SJCRH30 (cell line): ENCODE measurements at regions not wholly inside any gene's neighbourhood (a gene's known extent, or its start where the extent isn't known, plus 50 kb on each side); places are given as distances from the start of the nearest gene placed in this dataset.

Experiments
- DNase-seq, 2 experiments: peaks; one replicate each; pipeline ENCODE4 v3.0.0-alpha.2; 2015 to 2020
- H3K27ac ChIP-seq: fragments of 250-450 bp; sonication (Bioruptor Pico); 2 replicates; pipeline ENCODE4 v1.5.1; 2020; ENCODE audit warnings: mild to moderate bottlenecking, moderate library complexity
- H3K27me3 ChIP-seq: fragments of 250-450 bp; sonication (Bioruptor Pico); 2 replicates; pipeline ENCODE4 v1.5.1; 2020; ENCODE audit warnings: mild to moderate bottlenecking, moderate library complexity
- H3K36me3 ChIP-seq: fragments of 250-450 bp; sonication (Bioruptor Pico); 2 replicates; pipeline ENCODE4 v1.5.1; 2020; ENCODE audit warnings: mild to moderate bottlenecking, moderate library complexity
- H3K4me1 ChIP-seq: fragments of 250-450 bp; sonication (Bioruptor Pico); 2 replicates; pipeline ENCODE4 v1.5.1; 2020; ENCODE audit warnings: mild to moderate bottlenecking, moderate library complexity
- H3K4me3 ChIP-seq: fragments of 250-450 bp; sonication (Bioruptor Pico); 2 replicates; pipeline ENCODE4 v1.5.1; 2020; ENCODE audit warnings: mild to moderate bottlenecking, moderate library complexity
- H3K9me3 ChIP-seq: fragments of 250-450 bp; sonication (Bioruptor Pico); replicated peaks from 2 replicates; pipeline ENCODE4 v1.5.1; 2020; ENCODE audit warnings: mild to moderate bottlenecking, moderate library complexity

- Histone ChIP-seq H3K4me1 (no peaks in the 10 kb centered on the region), H3K4me3 (no peak overlapping the region), H3K27ac (no peak overlapping the region), H3K36me3 (no peaks in the 10 kb centered on the region), H3K27me3 (no peaks in the 10 kb centered on the region), H3K9me3 (no peaks in the 10 kb centered on the region)
- no peak for DNase-seq
These were observed 637.0 kb upstream of the SLC10A2 start for GRCh38 chr13:103703246-103703645.

DNA sequence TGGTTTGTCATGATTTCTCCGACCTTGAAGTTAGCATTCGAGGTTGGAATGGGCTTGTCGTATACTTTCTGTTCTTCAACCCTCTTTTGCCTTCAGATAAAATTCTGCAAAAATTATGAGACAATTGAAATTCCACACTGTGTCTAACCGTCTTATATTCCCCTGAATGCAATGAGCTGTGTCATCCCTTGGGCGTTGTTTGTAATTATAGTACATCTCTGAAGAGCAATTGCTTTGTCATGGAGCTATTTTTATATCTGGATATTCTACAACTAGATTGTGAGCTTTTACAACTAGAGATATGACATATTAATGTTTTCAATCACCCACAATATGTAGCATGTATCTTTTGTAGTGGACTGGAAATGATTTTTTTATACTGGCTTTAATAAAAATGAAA, 631.8 kb upstream of the SLC10A2 start:
- DNase-seq: no peak
- Histone ChIP-seq H3K27me3 (no peaks in the 10 kb centered on the region), H3K4me3 (no peak overlapping the region), H3K27ac (no peak overlapping the region), H3K4me1 (no peaks in the 10 kb centered on the region), H3K9me3 (no peaks in the 10 kb centered on the region), H3K36me3 (no peaks in the 10 kb centered on the region)

DNA sequence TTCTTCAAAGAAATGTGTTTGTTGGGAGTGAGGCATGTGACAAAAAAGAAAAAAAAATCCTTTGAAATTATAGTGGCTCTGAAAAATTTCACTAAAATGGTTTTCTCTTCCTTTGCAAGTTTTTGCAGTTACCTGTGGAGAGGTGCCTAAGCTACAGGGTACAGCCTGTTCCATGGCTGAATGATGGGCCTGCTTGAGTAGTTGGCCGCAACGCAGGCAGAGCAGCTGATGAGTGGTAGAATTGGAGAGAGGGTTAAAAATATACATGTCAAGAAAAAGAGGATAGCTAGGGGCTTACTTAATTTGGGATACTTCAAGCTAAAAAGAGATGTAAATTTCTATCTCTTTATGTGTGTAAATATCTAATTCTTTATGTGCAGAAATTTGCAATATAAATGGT, 629.1 kb upstream of the SLC10A2 start:
- DNase-seq: no peak
- no peaks in the 10 kb centered on the region for H3K36me3 ChIP-seq

DNA sequence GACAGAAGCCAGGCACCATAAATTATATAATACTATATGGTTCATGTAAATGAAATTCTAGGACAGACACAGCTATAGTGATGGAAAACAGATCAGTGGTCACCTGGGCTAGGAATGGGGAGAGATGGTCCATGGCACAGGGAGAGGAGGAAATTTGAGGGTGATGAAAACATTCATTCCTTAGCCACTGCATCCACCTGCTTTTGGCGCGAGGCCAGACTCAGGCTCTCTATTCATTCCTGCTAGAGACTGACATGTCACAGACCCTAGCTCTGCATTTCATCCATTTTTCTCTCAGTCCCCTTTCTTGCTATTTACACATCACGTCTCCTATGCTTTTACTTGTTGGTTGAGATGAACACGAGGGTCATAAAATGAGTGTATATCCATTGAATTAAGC, 628.3 kb upstream of the SLC10A2 start:
- no peaks in the 10 kb centered on the region for H3K36me3 ChIP-seq
- no peak overlapping the region for H3K4me3 ChIP-seq
- no peaks in the 10 kb centered on the region for H3K4me1 ChIP-seq
- H3K27ac ChIP-seq: no peak overlapping the region
- no peaks in the 10 kb centered on the region for H3K9me3 ChIP-seq
- H3K27me3 ChIP-seq: no peaks in the 10 kb centered on the region
- DNase-seq: no peak

More for the DNA sequence above, 629.1 kb upstream of the SLC10A2 start:
- Histone ChIP-seq H3K27ac (no peak overlapping the region), H3K4me1 (no peaks in the 10 kb centered on the region), H3K9me3 (no peaks in the 10 kb centered on the region), H3K4me3 (no peak overlapping the region), H3K27me3 (no peaks in the 10 kb centered on the region)

DNA sequence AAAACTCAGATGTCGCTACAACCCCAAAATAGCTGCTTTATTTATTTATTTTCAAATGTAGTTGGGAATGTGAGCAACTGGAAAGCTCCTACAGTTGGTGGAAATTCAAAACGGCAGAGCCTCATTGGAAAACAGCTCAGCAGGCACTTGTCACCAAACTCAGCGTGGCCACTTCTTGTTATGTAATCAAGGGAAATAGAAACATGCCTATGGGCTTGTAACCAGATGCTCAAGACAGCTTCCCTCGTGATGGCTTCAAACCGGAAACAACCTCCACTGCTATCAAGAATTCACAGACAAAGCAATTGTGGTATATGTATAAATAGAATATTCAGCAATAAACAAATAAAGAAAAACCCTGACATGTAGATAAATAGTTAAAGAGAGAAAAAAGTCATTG, 627.8 kb upstream of the SLC10A2 start:
- no peak overlapping the region for H3K27ac ChIP-seq
- H3K27me3 ChIP-seq: no peaks in the 10 kb centered on the region
- no peaks in the 10 kb centered on the region for H3K36me3 ChIP-seq
- no peaks in the 10 kb centered on the region for H3K9me3 ChIP-seq
- H3K4me3 ChIP-seq: no peak overlapping the region
- no peak for DNase-seq
- H3K4me1 ChIP-seq: no peaks in the 10 kb centered on the region

- H3K27ac ChIP-seq: no peak overlapping the region
- H3K27me3 ChIP-seq: no peaks in the 10 kb centered on the region
- H3K9me3 ChIP-seq: no peaks in the 10 kb centered on the region
- H3K4me3 ChIP-seq: no peak overlapping the region
- no peaks in the 10 kb centered on the region for H3K36me3 ChIP-seq
- DNase-seq: no peak
- no peaks in the 10 kb centered on the region for H3K4me1 ChIP-seq
These were observed 626.2 kb upstream of the SLC10A2 start for GRCh38 chr13:103692442-103692841.

- H3K9me3 ChIP-seq: no peaks in the 10 kb centered on the region
- H3K27me3 ChIP-seq: no peaks in the 10 kb centered on the region
- H3K27ac ChIP-seq: no peak overlapping the region
- H3K36me3 ChIP-seq: no peaks in the 10 kb centered on the region
- peak in 1 of 2 experiments; percentile 2 for DNase-seq
- H3K4me1 ChIP-seq: no peaks in the 10 kb centered on the region
- H3K4me3 ChIP-seq: no peak overlapping the region
These were observed 610.1 kb upstream of the SLC10A2 start for GRCh38 chr13:103676329-103676728.

GRCh38 chr13:103671547-103671946, 605.3 kb upstream of the SLC10A2 start:
- Histone ChIP-seq H3K27ac (no peak overlapping the region), H3K4me3 (no peak overlapping the region), H3K4me1 (no peaks in the 10 kb centered on the region), H3K9me3 (no peaks in the 10 kb centered on the region), H3K36me3 (no peaks in the 10 kb centered on the region), H3K27me3 (no peaks in the 10 kb centered on the region)
- DNase-seq: no peak

- no peaks in the 10 kb centered on the region for H3K36me3 ChIP-seq
- no peak overlapping the region for H3K4me3 ChIP-seq
- no peak for DNase-seq
- no peak overlapping the region for H3K27ac ChIP-seq
- H3K27me3 ChIP-seq: no peaks in the 10 kb centered on the region
- H3K9me3 ChIP-seq: no peaks in the 10 kb centered on the region
- no peaks in the 10 kb centered on the region for H3K4me1 ChIP-seq
These were observed 597.8 kb upstream of the SLC10A2 start for GRCh38 chr13:103663996-103664395.

DNA sequence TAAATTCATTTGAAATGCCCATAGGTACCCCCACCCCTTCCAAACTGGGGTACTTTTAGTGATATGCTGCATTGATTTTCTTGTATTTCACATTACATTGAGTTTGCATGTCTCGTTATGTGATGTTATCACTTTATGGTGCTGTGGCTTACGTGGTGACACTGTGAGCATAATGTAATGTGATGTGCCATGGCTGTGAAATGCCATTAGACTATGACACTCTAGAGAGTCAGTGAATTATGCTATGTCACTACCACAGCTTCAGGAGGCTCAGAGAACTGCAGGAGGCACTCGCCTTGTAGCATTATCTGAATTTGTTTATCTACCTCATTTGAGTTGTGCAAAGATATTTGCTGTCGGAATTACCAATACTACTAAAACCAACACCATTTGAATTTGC, 590.1 kb upstream of the SLC10A2 start:
- H3K4me3 ChIP-seq: no peak overlapping the region
- no peaks in the 10 kb centered on the region for H3K4me1 ChIP-seq
- no peak for DNase-seq
- no peaks in the 10 kb centered on the region for H3K36me3 ChIP-seq
- H3K27me3 ChIP-seq: no peaks in the 10 kb centered on the region
- no peak overlapping the region for H3K27ac ChIP-seq
- H3K9me3 ChIP-seq: no peaks in the 10 kb centered on the region

GRCh38 chr13:103640606-103641005, 574.4 kb upstream of the SLC10A2 start:
- DNase-seq: no peak
- Histone ChIP-seq H3K9me3 (no peaks in the 10 kb centered on the region), H3K27me3 (no peaks in the 10 kb centered on the region), H3K36me3 (no peaks in the 10 kb centered on the region), H3K4me1 (no peaks in the 10 kb centered on the region), H3K27ac (no peak overlapping the region), H3K4me3 (no peak overlapping the region)

DNA sequence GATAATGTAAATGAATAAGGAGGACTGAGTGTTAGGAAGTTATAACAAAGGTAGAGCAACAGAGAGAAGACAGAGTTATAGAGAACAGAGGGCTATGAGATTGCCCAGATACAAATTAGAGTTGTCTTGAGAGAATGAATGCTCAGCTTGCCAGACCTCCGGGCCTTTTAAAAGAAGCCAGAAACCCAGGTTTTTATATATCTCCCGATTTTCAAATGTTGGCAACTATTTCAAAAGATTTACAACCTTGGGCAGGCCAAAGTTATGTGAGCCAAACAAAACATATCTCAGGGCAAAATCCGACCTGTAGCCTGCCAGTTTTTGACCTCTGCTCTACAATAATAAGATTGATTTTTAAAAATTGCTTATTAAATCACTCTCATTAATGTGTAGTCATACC, 573.1 kb upstream of the SLC10A2 start:
- DNase-seq: no peak
- no peak overlapping the region for H3K27ac ChIP-seq
- H3K27me3 ChIP-seq: no peaks in the 10 kb centered on the region
- no peak overlapping the region for H3K4me3 ChIP-seq
- H3K4me1 ChIP-seq: no peaks in the 10 kb centered on the region
- no peaks in the 10 kb centered on the region for H3K36me3 ChIP-seq
- no peaks in the 10 kb centered on the region for H3K9me3 ChIP-seq

GRCh38 chr13:103638706-103639105, 572.5 kb upstream of the SLC10A2 start:
- no peaks in the 10 kb centered on the region for H3K27me3 ChIP-seq
- no peaks in the 10 kb centered on the region for H3K36me3 ChIP-seq
- H3K4me1 ChIP-seq: no peaks in the 10 kb centered on the region
- H3K9me3 ChIP-seq: no peaks in the 10 kb centered on the region
- no peak for DNase-seq
- H3K27ac ChIP-seq: no peak overlapping the region
- H3K4me3 ChIP-seq: no peak overlapping the region

DNA sequence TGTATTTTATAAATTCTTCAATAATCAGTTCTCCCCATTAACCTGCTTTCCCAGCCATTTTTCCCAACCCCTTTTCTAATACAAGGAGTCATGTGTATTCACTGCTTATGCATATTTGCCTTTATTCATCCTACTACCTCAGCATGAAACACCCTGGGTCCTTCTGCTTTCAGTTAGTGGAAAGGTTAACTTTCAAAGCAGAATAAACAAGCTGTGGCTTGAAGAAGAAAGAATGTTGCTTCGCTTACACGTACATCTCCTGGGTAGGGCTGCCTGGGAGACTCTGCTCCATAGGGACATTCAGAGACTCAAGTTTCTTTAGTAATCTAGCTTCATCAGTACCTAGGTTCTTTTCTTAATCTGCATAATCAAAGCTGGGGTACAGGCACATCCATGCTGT, 567.8 kb upstream of the SLC10A2 start:
- DNase-seq: no peak
- no peak overlapping the region for H3K4me3 ChIP-seq
- H3K36me3 ChIP-seq: no peaks in the 10 kb centered on the region
- no peaks in the 10 kb centered on the region for H3K4me1 ChIP-seq
- H3K27me3 ChIP-seq: no peaks in the 10 kb centered on the region
- no peak overlapping the region for H3K27ac ChIP-seq
- no peaks in the 10 kb centered on the region for H3K9me3 ChIP-seq

GRCh38 chr13:103625194-103625593, 559.0 kb upstream of the SLC10A2 start:
- H3K36me3 ChIP-seq: no peaks in the 10 kb centered on the region
- H3K27ac ChIP-seq: no peak overlapping the region
- DNase-seq: no peak
- H3K4me3 ChIP-seq: no peak overlapping the region
- H3K27me3 ChIP-seq: no peaks in the 10 kb centered on the region
- no peaks in the 10 kb centered on the region for H3K9me3 ChIP-seq
- no peaks in the 10 kb centered on the region for H3K4me1 ChIP-seq

GRCh38 chr13:103618151-103618550, 551.9 kb upstream of the SLC10A2 start:
- H3K4me1 ChIP-seq: peaks cover 6% of the 10 kb centered on the region; the same call in 1 of the 2 replicates
- H3K27me3 ChIP-seq: no peaks in the 10 kb centered on the region
- no peak overlapping the region for H3K27ac ChIP-seq
- no peaks in the 10 kb centered on the region for H3K9me3 ChIP-seq
- H3K36me3 ChIP-seq: no peaks in the 10 kb centered on the region
- no peak overlapping the region for H3K4me3 ChIP-seq
- DNase-seq: no peak

- DNase-seq: no peak
- H3K4me3 ChIP-seq: no peak overlapping the region
- no peak overlapping the region for H3K27ac ChIP-seq
These were observed 549.6 kb upstream of the SLC10A2 start for GRCh38 chr13:103615771-103616170.

More at GRCh38 chr13:103615771-103616170, 549.6 kb upstream of the SLC10A2 start:
- peaks cover 6% of the 10 kb centered on the region; the same call in 1 of the 2 replicates for H3K4me1 ChIP-seq
- no peaks in the 10 kb centered on the region for H3K36me3 ChIP-seq
- H3K27me3 ChIP-seq: no peaks in the 10 kb centered on the region
- no peaks in the 10 kb centered on the region for H3K9me3 ChIP-seq
